HG02610 (cell line): ENCODE measurements at regions not wholly inside any gene's neighbourhood (a gene's known extent, or its start where the extent isn't known, plus 50 kb on each side); places are given as distances from the start of the nearest gene placed in this dataset.
"Not testable (repeated sequence)": the region's sequence is repeated elsewhere in the genome, so short reads cannot be mapped to it uniquely, and the experiment has no call there.

Experiments used
- ATAC-seq: cut with Tn5 transposase; IDR thresholded peaks from one replicate; pipeline ENCODE4 v1.9.1; 2021; ENCODE audit warnings: mild to moderate bottlenecking, moderate library complexity; ENCODE audit not compliant: unreplicated experiment

DNA sequence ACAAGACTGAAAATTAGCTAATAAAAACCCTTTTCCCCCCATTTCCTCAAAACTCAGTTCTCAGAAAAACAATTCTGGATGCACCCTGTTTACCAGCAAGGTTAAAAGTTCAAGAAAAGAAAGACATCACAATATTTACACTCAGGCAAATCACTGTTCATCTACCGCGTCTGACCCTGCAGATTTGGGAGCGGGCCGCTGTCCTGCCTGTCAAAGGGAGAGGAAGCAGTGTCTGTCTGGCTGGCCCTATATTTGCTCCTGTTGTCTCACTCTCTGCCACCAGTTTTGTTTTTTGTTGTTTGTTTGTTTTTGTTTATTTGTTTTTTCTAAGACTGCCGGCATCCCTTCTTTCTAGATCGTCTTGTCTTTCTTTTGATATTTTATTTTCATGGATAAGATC is 299.4 kb downstream of the BCL2L11 start:
- not testable (repeated sequence) for ATAC-seq

DNA sequence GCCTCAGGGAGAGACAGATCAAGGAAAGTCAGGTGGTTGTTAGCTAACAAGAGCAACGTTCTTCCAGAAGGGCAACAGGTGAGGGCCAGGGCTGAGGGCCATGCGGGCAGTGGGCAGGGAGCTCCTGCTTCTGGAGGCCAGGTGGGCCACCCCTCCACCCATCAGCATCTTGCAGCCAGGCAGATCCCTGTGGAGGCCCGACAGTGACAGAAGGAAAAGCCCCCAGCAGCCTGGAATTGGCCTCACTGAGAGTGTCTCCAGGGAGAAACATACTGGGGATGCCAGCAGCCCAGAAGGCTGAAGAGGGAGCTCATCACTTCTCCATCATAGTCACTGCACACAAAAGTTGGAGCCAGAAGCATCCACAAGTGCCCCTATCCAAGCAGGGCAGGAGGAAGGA is 300.1 kb downstream of the BCL2L11 start:
- not testable (repeated sequence) for ATAC-seq

DNA sequence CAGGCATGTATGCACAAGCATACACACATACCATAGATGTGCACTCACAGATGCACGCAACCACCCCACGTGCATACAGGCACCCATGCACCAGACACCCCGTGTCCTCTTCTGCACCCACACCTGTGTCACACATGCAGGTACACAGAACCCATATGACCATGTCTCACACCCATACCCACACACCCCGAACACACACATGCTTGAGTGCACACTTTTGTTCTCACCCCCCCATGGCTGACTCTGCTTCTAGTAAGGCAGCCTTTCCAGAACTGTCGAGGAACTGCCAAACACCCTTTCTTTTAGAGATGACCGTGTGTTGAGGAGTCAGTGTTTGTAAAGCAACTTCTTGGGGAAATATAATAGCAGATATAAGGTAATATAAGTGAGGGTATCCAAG is 301.2 kb downstream of the BCL2L11 start:
- ATAC-seq: not testable (repeated sequence)

DNA sequence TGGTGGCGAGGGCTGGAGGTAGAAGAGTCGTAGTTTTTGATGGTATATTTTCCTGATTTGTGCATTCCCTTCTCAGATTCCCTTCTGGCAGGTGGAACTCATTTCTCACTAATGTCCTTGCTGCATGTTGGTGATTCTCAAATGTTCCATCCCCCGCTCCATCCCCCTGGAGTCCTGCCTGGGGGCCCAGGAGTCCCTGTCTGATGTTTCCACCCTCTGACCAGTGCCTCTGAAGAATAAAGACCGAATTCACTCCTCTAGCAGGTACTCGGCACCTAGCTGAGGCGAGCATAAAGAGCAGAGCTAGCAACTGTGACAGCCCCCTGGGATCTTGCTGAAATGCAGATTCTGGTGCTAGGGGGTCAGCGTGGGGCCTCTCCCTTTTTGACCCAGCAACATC is 301.8 kb downstream of the BCL2L11 start:
- not testable (repeated sequence) for ATAC-seq

DNA sequence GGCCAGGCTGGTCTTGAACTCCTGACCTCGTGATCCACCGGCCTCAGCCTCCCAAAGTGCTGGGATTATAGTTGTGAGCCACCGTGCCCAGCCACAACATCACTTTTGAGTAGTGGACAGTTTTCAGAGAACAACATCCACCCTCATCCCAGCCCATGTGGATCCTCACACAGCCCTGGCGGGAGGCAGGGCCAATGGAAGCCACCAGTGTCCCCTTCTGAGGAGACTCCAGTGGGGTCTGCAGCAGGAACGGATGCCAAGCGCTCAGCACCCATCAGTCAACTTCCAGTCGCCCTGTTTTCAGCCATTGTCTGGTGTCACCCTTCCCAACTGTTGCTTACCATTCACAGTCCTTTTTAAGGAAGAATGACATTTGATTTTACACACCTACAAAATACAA is 302.5 kb downstream of the BCL2L11 start:
- ATAC-seq: not testable (repeated sequence)

DNA sequence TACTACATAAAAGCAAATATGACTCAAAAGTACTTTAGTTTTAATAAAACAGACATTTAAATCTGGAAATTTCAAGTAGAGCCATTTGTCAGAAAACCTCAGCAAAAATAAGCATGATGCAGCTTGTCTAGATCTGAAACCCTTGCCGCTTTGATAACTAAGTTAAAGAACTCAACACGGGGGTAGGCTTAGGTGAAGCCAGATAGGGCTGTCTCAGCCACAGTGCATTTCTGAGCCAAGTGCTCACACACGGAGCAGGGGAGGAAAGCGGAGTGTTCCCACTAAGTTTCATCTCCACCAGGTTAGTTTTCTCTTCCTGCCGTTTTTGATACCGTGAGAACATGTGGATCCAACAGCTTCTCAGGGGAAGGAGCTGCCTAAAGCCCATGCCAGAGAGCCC is 303.5 kb downstream of the BCL2L11 start:
- not testable (repeated sequence) for ATAC-seq

DNA sequence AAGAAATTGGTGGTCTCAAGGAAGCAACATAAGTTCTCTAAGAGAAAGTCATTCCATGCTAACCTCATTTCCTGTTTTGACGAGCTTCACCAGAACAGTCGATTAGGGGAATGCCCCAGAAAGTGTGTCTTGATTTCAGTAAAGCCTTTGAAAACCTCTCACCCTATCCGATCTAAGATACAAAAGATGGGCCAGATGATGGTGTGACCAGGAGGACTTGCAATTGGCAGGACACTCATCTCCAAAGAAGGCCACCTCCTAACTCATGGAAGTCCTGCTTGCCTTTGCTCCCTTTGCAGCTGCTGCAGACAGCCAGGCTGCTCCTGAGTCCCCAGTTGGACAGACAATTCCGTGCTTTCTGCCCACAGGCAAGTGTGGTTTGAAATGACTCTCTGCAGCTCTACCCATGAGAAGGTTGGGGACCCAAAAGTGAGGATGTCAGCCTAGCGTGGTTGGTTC is 304.2 kb downstream of the BCL2L11 start:
- peak; percentile 67 for ATAC-seq

DNA sequence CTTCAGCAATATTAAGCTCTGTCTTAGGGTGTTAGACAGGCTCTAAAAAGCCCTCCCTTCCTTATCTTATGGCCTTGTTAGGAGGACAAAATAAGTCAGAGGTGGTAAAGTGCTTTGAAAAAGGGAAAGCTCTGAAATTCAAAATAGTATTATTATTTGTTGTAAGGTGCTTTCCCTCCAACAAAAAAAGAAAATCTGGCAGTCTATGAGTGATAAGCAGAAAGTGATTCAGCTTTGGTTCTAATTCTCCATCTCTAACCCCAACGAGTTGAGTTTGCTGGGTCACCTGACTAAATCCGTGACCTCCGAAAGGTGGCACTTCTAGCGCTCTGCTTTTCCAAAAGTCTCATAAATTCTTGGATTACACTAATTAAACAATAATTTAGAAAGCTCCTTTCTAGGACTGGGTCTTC is 305.1 kb downstream of the BCL2L11 start:
- peak; percentile 60 for ATAC-seq

DNA sequence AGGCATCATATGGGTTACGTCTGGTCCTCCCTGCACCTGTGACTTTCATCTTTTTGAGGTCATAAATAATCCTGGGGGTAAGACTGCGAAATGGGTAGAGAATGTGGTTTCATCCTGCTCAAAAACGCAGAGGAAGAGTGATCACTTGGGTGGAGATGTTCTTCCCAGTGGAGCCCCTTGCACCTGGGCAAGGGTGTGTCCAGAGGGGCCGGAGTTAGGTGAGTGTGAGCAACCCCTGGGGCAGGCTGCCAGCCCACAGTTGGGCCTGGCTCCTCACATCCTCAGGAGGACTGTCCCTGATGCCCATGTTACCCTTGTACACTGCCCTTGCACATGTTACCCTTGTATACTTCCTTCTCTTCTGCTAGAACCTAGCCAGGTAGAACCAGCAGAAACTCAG is 306.6 kb downstream of the BCL2L11 start:
- not testable (repeated sequence) for ATAC-seq

DNA sequence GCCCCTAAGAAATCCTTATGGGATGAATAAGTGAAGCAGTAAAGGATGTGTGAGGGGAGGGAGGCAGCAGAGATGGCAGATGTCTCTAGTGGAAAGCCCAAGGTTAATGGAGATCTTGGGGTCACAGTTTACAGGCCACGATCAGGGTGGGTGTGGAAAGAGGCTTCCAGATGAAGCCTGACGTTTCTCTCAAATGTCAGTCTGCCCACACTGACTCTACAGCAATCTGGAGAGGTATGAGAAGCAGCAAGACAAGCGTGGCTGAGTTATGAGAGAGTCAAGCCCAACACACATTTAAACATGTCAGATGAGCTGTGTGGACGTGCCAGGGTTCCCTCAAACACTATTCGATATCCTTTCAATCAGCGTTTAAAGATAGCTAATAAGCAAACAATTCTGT is 308.2 kb downstream of the BCL2L11 start:
- not testable (repeated sequence) for ATAC-seq

DNA sequence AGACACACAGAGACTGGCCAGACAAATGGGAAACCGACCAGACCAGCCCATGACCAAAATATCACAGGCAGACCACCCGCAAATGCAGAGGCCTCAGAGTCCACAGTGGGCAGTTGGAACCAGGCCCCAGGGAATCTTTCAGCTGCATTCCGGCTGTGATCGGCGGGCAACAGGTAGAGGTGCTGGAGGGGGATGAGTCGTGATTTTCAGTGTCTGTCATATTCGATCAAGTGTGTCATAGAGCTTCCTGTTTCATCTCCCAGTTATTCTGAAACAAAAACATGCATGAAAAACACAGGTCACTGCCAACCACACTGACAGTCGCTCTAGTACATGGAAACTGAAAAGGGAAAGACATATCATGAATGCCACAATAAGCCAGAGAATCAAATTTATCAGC is 308.6 kb downstream of the BCL2L11 start:
- not testable (repeated sequence) for ATAC-seq

DNA sequence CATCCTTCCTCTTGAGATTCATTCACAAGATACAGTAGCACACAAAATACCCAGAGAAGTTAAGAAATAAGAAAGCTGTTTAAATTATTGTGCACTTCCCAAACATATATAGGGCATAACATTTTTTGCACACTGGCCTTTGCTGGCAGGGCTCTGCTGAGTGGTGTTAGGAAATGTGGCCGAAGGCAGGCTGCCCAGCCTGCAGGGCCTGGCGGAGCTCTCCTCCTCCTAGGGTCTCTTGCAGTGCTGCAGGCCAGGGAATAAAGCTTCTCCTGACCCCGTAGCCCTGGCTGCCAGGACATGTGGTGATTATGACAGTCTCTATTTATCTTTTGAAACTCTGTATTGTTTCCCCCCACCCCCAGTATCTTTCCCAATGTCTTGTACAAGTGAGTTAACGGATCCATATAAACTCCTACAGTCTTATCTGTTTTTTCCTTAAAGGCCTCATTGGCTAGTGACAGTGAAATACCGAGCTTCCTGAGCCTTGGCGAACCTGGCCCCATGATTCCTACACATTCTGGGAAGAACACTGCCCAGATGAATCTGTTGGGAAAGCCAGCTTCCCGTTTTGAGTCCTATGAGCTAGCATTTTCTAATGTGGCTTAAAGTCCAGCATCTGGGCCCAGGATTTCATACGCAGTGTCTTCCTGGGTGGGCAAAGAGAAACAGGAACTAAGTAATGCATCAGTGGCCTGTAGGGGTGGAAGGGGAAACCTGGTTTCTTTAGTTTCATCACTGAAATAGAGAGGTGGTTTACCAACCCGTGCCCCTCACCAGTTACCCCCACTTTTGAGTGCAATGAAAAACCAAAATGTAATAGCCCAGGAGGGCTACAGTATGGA is 310.3 kb downstream of the BCL2L11 start:
- peak; percentile 39 for ATAC-seq

DNA sequence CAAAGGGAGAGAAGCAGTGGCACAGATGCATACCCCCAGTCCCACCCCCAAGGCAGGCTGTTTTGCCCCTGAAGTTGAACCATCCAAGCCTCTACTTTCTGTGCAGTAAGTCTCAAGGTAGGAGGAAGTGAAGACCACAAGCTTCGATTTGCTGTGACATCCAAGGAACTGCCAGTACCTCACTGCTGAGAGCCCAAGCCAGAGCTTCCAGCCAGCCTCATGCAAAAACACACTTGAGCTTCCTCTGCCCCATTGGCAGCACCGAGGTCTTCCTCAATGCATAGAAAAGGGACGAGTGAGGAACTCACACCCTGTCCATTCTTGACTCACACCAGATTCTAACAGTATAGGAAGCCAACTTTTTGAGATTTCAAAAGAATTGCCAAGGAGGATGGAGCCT is 311.7 kb downstream of the BCL2L11 start:
- ATAC-seq: not testable (repeated sequence)

DNA sequence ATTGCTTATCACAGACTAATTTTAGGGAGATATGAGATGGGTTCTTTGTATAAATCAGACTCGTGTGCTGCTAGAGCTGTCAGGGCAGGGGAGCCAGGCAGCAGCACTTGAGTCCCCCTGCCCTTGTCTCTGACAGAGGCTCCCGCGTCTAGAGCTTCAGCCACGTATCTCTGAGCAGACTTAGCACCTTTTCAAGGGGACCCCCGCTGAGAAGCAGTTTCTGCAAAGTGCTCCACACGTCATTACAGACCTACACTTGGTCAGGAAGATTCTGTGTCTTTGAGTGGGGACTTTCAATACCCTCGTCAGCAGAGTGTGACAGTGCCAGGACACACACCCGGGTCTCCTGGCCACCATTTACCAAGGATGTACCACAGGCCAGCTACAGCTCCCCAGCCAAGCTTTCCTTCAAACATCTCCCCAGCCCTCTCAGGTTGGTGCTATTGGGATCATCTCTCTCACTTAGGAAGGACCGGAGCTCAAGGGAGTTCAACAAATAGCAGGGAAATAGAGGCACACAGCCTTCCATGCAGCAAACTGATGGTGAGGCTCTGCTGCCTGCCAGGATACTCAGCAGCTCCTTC is 312.3 kb downstream of the BCL2L11 start:
- ATAC-seq: not testable (repeated sequence)

DNA sequence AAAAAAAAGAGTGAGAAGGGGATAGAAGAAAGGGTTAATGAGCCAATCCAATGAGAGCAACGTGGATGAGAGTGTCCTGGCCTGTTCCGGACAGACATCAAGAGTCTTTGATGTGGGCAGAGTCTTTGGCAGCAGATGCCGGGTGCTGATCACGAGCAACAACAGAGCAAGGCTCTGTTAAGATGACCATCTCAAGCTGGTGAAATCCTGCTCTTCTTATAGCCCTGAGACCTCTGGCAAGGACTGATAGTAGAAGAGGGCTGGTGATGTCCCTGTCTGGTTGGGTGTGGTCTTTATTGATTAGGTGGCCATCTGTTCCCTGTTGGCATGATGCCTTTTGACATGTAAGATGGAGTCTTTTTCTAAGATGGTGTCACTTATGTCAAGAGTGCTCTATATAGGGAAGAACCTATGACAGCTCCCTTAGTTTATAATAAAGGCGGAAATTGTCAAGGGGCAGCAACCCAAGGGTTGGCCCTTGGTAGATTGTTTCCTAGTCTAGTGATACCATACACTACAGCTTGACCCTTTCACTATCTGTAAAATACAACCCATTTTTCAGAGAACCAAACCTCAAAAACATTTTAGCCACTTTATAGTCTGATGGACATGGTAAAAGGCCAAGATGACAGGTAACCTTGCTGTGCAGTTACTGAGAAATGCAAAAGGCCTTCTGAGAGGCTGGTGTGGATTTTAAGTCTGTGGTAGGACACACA is 313.3 kb downstream of the BCL2L11 start:
- ATAC-seq: not testable (repeated sequence)

DNA sequence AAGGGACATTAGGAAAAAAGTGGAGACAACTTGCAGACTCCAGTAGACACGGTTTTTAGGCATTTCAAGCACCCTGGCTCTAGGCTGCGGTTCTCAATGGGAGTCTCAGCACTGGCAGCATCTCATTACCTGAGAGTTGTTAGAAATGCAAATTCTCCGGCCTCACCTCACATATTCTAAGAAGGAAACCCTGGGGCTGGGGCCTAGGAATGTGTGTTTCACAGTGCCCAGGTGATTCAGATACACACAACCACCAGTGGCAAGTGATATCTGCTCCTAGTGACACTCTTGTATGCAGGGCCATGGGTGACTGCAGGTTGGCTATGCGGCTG is 313.9 kb downstream of the BCL2L11 start:
- not testable (repeated sequence) for ATAC-seq

DNA sequence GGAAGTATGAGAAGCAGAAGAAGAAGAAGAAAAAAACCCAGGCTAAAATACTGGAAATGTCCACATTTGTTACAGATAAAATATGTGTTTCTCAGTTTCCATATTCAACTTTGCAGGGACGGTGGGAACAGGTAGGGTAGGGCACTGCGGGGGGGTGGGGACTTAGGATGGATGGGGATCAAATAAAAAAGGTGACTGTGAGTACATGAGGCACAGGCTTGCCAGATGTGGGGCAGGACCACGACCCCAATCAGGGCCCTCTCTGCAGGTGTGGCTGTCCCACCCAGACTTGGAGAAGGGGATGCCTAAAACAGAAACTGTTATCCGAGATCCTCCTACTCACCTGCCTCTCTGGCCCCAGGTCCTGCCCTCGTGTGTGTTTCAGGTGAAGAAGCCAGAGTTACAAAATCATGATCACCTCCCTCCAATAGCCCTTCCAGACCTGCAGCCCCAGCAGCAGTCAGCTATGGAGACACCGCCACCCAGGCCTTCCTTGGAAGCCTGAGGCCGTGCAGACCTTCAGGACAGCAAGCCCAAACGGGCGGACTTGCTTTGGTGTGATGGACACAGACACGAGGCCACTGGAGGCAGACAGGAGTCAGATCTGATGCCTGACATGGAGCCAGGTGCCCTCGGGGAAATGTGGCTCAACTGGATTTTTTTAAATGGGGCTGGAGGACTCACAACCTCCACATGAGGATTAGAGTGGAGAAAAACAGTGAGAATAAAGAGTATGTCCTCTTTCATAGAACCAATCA is 315.0 kb downstream of the BCL2L11 start:
- not testable (repeated sequence) for ATAC-seq

DNA sequence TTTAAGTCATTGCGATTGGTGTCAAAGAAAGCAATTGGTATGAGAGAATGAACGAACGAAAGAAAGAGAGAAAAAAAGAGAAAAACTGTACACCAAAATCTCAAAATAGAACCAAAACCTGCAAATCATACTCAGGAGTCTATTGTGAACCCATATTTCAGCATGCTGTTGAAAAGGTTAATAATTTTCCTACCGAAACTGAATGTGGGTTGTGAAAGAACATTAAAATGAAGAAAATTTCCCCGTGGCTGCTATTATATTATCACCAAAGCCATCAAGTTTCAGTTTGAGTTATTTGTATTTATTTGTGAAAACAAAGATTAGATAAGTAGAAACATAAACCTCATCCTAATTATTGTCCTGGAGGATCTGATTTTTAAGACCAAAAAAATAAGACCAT is 315.7 kb downstream of the BCL2L11 start:
- ATAC-seq: peak; percentile 66

DNA sequence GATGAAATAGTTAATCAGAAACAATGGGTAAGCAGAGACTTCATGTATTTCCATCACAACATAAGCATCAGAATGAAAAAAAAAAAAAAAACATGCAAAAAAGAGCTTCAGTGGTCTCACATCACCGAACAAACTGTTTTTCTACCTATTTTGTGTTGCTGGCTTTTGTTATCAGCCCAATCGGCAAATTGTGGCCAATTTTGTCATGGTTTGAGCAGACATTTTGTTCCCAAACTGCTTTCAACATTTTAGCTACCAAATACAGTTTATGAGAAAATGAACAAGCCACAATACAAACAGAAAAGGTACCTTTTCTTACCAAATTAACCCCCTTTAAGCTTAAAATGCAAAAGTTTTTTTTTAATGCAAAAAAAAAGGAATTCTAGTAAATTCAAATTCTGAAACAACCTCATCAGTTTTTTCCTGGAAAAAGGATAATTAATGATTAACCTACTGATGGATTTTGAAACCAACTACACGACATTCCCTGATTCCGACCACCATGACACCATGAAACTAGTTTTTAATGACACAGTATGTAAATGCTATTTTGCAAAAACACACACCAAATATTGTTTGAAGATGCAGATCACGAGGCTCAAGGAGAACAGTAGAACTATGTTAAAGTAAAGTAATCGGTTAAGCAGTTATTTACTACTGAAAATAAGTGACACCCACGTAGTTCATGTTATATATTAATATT is 316.7 kb downstream of the BCL2L11 start:
- not testable (repeated sequence) for ATAC-seq

DNA sequence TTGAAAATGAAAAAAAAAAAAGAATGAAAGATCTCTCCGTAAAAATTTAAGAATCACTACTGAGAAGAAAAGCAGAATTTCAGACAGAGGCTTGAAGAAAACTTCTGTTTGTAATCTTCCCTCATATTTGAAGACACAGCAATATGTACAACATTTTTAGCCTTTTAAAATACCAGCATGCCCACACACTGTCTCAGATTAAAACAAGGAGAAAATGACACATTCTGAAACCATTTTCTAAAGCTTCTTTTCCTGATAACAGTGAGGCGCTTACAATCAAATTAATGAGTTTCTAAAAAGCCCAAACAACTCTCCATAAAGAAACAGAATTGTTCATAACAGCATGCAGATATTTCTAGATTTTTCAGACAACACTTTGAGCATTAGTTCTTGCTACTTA is 317.4 kb downstream of the BCL2L11 start:
- ATAC-seq: not testable (repeated sequence)
